Prostate gland (tissue), 2 donors: ENCODE measurements at regions not wholly inside any gene's neighbourhood (a gene's known extent, or its start where the extent isn't known, plus 50 kb on each side); places are given as distances from the start of the nearest gene placed in this dataset.

ENCODE experiments used
- DNase-seq: peaks from one replicate; pipeline ENCODE4 v3.0.0-alpha.2; 2019; ENCODE audit warnings: low spot score
- H3K27ac ChIP-seq, 2 donors: fragments of 200-600 bp; sonication (generic); 2 replicates each; pipeline ENCODE4 v1.5.1; 2017 to 2019
- H3K27me3 ChIP-seq: fragments of 200-600 bp; sonication (generic); replicated peaks from 2 replicates; pipeline ENCODE4 v1.5.1; 2019; ENCODE audit not compliant: insufficient read depth
- H3K36me3 ChIP-seq, 2 donors: fragments of 200-600 bp; sonication (generic); 1 replicate in 1 of 2; 2 replicates in 1 of 2; pipeline versions ENCODE4 v1.5.1 to v1.8.1; 2017 to 2019
- H3K4me1 ChIP-seq: fragments of 200-600 bp; sonication (generic); replicated peaks from 2 replicates; pipeline ENCODE4 v1.5.1; 2019
- H3K4me3 ChIP-seq, 2 donors: fragments of 200-600 bp; sonication (generic); 2 replicates each; pipeline ENCODE4 v1.5.1; 2017 to 2019
- H3K9me3 ChIP-seq: fragments of 200-600 bp; sonication (generic); 2 replicates; pipeline ENCODE4 v1.5.1; 2017
- CTCF ChIP-seq, 4 experiments: fragments of 200-600 bp in 2 of 4; fragments of 450-650 bp in 2 of 4; sonication (generic) in 2 of 4; IDR thresholded peaks; 1 replicate in 3 of 4; 2 replicates in 1 of 4; pipeline ENCODE4 v1.5.1; 2016 to 2019; ENCODE audit warnings: antibody characterized with exemption in 4 of 4, mild to moderate bottlenecking in 2 of 4, moderate library complexity in 2 of 4
- POLR2A ChIP-seq: fragments of 450-650 bp; IDR thresholded peaks from one replicate; pipeline ENCODE4 v1.6.1; 2016; ENCODE audit warnings: antibody characterized with exemption, mild to moderate bottlenecking
- POLR2AphosphoS5 ChIP-seq: sonication (generic); formaldehyde crosslinking; IDR thresholded peaks from one replicate; pipeline ENCODE4 v1.6.1; 2017; ENCODE audit warnings: antibody characterized with exemption
- whole genome bisulfite sequencing: methylation state at CpG from one replicate; pipeline ENCODE4 v1.1.5; 2018; 5-methylcytosine and 5-hydroxymethylcytosine counted together
- intact Hi-C: fragments of 100-400 bp; cut with DNase I; formaldehyde crosslinking; loops from one replicate; pipeline ENCODE4 v1.14.2; 2022

GRCh38 chr1:4371849-4372248, 282.6 kb upstream of the AJAP1 start:
- H3K4me1 ChIP-seq, result no peaks in the 10 kb centered on the region
- no peak for TF ChIP-seq POLR2AphosphoS5
- no peak for TF ChIP-seq POLR2A
- no peak for TF ChIP-seq CTCF (IDR thresholded peaks at IDR 0.05)
- no peak for DNase-seq
- no peaks in the 10 kb centered on the region for H3K36me3 ChIP-seq
- 70% methylated on average over 6 of the region's 6 CpGs for WGBS
- no peak overlapping the region for H3K27ac ChIP-seq
- no peaks in the 10 kb centered on the region for H3K9me3 ChIP-seq
- no peak overlapping the region for H3K4me3 ChIP-seq
- H3K27me3 ChIP-seq, result no peaks in the 10 kb centered on the region
- intact Hi-C loops, result no loop called here

- Histone ChIP-seq H3K4me3 (no peak overlapping the region), H3K4me1 (no peaks in the 10 kb centered on the region), H3K36me3 (no peaks in the 10 kb centered on the region), H3K27me3 (no peaks in the 10 kb centered on the region), H3K9me3 (no peaks in the 10 kb centered on the region), H3K27ac (no peak overlapping the region)
- intact Hi-C loops, result no loop called here
- no peak for TF ChIP-seq POLR2A
- DNase-seq, result no peak
- WGBS, result 88% methylated on average over 1 of the region's 1 CpG
Observed at GRCh38 chr1:4375812-4376211, 278.6 kb upstream of the AJAP1 start.

GRCh38 chr1:4379451-4380175, 274.8 kb upstream of the AJAP1 start:
- H3K27ac ChIP-seq, result no peak overlapping the region
- H3K27me3 ChIP-seq, result no peaks in the 10 kb centered on the region
- no peaks in the 10 kb centered on the region for H3K9me3 ChIP-seq
- H3K4me3 ChIP-seq, result no peak overlapping the region
- DNase-seq, result no peak
- H3K4me1 ChIP-seq, result no peaks in the 10 kb centered on the region
- 83% methylated on average over 6 of the region's 6 CpGs for WGBS
- TF ChIP-seq POLR2A (no peak), CTCF (IDR thresholded peaks at IDR 0.05) (no peak), POLR2AphosphoS5 (no peak)
- H3K36me3 ChIP-seq, result no peaks in the 10 kb centered on the region
- intact Hi-C loops, result no loop called here

- 36% methylated on average over 3 of the region's 3 CpGs for WGBS
- H3K36me3 ChIP-seq, result no peaks in the 10 kb centered on the region
- H3K27me3 ChIP-seq, result no peaks in the 10 kb centered on the region
- H3K27ac ChIP-seq, result no peak overlapping the region
- no peaks in the 10 kb centered on the region for H3K4me1 ChIP-seq
- TF ChIP-seq CTCF (IDR thresholded peaks at IDR 0.05), result no peak
- TF ChIP-seq POLR2A, result no peak
- no peak for TF ChIP-seq POLR2AphosphoS5
- H3K4me3 ChIP-seq, result no peak overlapping the region
- intact Hi-C loops, result no loop called here
- no peak for DNase-seq
- H3K9me3 ChIP-seq, result no peaks in the 10 kb centered on the region
Observed at GRCh38 chr1:4380564-4381168, 273.7 kb upstream of the AJAP1 start.

GRCh38 chr1:4393191-4393590, 261.2 kb upstream of the AJAP1 start:
- Histone ChIP-seq H3K4me1 (no peaks in the 10 kb centered on the region), H3K36me3 (no peaks in the 10 kb centered on the region), H3K27ac (no peak overlapping the region), H3K4me3 (no peak overlapping the region), H3K9me3 (no peaks in the 10 kb centered on the region), H3K27me3 (no peaks in the 10 kb centered on the region)
- TF ChIP-seq CTCF (IDR thresholded peaks at IDR 0.05) (no peak), POLR2A (no peak), POLR2AphosphoS5 (no peak)
- 24% methylated on average over 1 of the region's 1 CpG for WGBS
- intact Hi-C loops, result no loop called here
- no peak for DNase-seq
